Esophagus muscularis mucosa (tissue), 4 donors: ENCODE measurements at regions not wholly inside any gene's neighbourhood (a gene's known extent, or its start where the extent isn't known, plus 50 kb on each side); places are given as distances from the start of the nearest gene placed in this dataset.

Experiments used
- CTCF ChIP-seq, 3 experiments: fragments of 200-600 bp in 2 of 3; fragments of 450-650 bp in 1 of 3; sonication (generic) in 2 of 3; IDR thresholded peaks; one replicate each; pipeline ENCODE4 v1.5.1; 2017 to 2019; ENCODE audit warnings: antibody characterized with exemption in 3 of 3, mild to moderate bottlenecking in 2 of 3, moderate library complexity in 1 of 3
- EP300 ChIP-seq: sonication (generic); formaldehyde crosslinking; IDR thresholded peaks from one replicate; pipeline ENCODE4 v1.6.1; 2017; ENCODE audit warnings: antibody characterized with exemption
- POLR2A ChIP-seq: fragments of 450-650 bp; IDR thresholded peaks from one replicate; pipeline ENCODE4 v1.6.1; 2017; ENCODE audit warnings: antibody characterized with exemption, moderate library complexity, mild to moderate bottlenecking, low read depth
- POLR2AphosphoS5 ChIP-seq, 2 donors: sonication (generic); formaldehyde crosslinking; IDR thresholded peaks; one replicate each; pipeline ENCODE4 v1.6.1; 2017; ENCODE audit warnings: antibody characterized with exemption in 2 of 2

GRCh38 chr5:124059200-124059599, 547.2 kb downstream of the CSNK1G3 start:
- TF ChIP-seq POLR2AphosphoS5 (IDR thresholded peaks at IDR 0.05) = no peak
- no peak for TF ChIP-seq CTCF (IDR thresholded peaks at IDR 0.05)
- no peak for TF ChIP-seq EP300
- TF ChIP-seq POLR2A = no peak
